Cardiac septum (tissue), 1 donor: ENCODE measurements at regions not wholly inside any gene's neighbourhood (a gene's known extent, or its start where the extent isn't known, plus 50 kb on each side); places are given as distances from the start of the nearest gene placed in this dataset.

Experiments
- DNase-seq: peaks from one replicate; pipeline ENCODE4 v3.0.0-alpha.2; 2020; ENCODE audit warnings: low spot score
- intact Hi-C: fragments of 100-400 bp; cut with DNase I; formaldehyde crosslinking; loops from one replicate; pipeline ENCODE4 v1.14.0; 2022
- donor health status: DM: no; HTN: no; CAD: no.

- no peak for DNase-seq
- intact Hi-C loops: no loop called here
Observed at GRCh38 chr3:70899816-70900215, 587.4 kb upstream of the MDFIC2 start.

DNA sequence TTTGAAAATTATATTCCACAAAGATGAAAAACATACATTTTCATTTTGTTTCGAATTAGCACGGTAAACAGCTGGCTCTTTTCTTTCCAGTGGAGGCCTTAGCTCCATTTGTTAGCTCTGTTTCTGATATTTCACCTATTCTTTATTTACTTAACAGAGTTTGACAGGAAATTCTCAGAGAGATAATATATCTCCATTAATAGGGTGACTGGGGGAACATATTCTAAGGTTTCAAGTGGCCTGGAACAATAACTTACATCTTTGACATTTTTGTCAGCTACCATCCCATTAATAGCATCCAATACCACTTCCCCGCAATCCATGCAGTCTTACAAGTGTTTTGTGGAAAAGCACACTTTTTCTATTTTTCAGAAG, 577.6 kb upstream of the MDFIC2 start:
- intact Hi-C loops: no loop called here

DNA sequence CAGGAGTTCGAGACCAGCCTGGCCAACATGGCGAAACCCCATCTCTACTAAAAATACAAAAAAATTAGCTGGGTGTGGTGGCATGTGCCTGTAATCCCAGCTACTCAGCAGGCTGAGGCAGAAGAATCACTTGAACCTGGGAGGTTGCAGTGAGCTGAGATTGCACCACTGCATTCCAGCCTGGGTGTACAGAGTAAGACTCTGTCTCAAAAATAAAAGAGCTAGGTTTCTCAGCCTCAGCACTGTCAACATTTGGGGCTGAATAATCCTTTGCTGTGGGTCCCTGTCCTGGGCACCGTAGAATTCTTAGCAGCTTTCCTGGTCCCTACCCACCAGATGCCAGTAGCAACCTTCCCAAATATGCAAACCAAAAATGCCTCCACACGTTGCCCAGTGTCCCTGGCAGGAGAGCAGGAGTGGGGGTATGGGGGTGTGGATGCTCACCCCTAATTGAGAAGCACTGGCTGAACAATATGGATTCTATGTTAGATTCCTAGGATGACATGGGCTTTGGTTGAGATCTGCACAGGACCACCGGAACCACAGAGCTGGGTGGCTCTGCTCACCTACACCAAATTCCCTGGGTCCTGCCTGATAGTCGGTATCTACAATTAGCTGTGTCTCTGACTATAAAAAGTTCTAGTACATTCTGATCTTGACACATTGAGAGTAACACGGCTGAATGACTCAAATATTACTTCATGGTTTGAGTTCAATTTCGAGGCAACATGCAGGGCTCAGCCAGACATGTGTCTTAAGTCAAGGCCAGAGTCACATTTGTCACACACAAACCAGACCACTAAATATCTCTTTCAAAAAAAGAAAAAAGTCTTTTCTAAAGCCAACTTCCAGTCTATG, 577.0 kb upstream of the MDFIC2 start:
- no peak for DNase-seq
- intact Hi-C loops: no loop called here

More for the DNA sequence above, 577.6 kb upstream of the MDFIC2 start:
- DNase-seq: no peak

DNA sequence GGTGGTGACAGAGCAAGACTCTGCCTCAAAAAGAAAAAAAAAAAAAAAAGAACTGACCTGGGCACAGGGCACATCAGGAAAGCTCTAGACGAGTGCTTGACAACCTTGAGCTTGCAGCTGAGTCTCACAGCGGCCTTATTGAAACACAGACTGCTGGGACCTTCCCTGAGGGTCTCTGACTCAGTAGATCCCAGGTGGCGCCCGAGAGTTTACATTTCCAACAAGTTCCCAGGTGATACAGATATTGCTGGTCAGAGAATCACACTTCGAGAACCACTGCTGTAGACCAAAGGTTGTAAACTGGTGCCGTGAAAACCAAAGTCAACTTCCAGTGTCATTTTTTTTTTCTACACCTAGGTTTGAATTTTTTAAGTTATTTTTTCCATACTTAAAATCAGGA, 573.2 kb upstream of the MDFIC2 start:
- no peak for DNase-seq
- intact Hi-C loops: no loop called here

DNA sequence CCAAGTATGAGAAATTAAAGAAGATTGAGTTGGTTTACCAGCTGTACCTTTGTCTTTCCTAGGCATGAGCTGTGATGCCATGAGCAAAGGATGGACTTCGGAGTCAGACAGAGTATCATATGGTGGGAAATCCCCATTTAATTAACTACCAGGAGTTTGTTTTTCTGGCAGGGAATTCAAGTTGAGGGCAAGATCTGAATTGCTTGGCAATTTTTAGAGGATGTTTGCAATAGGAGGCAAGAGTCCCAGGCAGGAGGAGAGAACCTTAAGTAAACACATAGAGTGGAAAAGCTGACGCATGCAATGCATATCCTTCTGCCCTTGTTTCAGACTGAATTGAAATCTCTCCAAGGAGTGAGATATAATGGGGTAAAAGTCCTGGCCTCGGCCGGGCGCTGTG, 569.7 kb upstream of the MDFIC2 start:
- intact Hi-C loops: no loop called here
- DNase-seq: no peak

DNA sequence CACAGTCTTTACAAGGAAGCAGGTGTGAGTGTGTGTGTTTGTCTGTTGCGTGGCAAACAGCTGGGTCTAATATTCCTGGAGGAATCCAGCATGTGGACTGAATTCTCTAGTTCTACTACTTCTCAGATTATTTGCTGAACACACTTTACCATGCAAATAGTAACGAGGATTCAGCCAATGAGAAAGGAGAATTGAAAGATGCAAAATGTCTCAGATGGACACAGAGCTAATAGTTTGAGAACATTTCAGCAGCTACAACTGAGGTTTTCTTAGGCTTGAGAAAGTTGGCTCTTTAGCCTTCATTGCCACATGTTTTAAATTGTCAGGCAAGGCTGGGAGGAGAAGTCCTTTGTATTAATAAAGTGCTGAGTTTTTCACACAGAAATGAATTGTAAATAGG, 568.0 kb upstream of the MDFIC2 start:
- intact Hi-C loops: no loop called here
- DNase-seq: no peak

GRCh38 chr3:70876154-70876553, 563.7 kb upstream of the MDFIC2 start:
- intact Hi-C loops: no loop called here

GRCh38 chr3:70874196-70874595, 561.8 kb upstream of the MDFIC2 start:
- no peak for DNase-seq
- intact Hi-C loops: no loop called here

More at GRCh38 chr3:70876154-70876553, 563.7 kb upstream of the MDFIC2 start:
- no peak for DNase-seq

DNA sequence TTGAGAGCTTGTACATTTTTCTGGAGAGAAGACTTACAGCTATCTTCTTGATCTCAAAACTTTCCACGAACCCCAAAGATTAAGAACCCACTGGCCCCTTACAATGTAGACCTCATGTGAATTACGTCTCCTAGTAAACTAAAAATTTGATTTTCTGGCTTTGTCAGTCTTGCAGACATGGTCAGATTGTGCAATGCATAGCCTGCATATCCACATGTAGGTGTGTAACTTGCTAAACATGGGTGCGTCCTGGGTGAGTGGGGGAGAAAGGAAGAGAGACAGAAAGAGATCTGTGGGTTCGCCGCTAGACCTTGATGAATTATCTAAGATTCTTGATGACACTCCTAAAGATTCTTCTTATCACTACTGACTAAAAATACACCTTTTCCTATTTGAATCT, 561.2 kb upstream of the MDFIC2 start:
- no peak for DNase-seq
- intact Hi-C loops: no loop called here

DNA sequence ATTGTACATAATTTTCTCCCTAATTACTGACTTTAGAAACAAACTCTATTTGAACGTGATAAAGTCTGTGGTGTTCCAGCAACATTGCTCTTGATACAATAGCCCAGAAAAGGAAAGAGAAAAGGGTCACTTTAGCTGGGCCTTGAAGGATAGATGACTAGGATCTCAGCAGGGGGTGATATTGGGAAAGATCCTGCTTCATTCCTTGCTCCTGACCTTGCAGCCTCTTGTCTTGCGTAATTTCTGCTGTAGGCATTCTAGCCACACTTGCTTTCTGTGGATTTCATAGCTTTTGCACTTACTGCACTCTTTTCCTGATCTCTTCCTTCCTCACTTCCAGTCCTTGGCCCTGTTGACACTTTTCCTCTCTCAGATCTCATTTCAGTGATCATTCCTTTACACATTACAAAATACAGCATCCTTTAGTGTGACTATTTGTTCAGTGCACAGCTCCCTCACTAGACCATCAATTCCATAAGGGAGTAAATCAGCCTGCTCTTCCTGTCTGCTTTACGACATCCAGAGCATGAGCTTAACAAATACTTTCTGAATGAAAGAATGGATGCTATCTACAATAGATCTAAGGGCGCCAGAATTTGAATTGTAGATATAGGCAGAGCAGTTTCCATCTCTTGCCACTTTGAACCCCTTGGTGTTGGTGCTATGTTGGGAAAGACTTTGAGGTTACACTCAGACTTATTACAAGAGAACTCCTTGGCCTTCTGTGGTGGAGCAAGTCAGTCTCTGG, 559.6 kb upstream of the MDFIC2 start:
- intact Hi-C loops: no loop called here
- no peak for DNase-seq

GRCh38 chr3:70870576-70870975, 558.1 kb upstream of the MDFIC2 start:
- intact Hi-C loops: no loop called here
- DNase-seq: no peak

- intact Hi-C loops: no loop called here
- DNase-seq: no peak
Observed at GRCh38 chr3:70868561-70868960, 556.1 kb upstream of the MDFIC2 start.

DNA sequence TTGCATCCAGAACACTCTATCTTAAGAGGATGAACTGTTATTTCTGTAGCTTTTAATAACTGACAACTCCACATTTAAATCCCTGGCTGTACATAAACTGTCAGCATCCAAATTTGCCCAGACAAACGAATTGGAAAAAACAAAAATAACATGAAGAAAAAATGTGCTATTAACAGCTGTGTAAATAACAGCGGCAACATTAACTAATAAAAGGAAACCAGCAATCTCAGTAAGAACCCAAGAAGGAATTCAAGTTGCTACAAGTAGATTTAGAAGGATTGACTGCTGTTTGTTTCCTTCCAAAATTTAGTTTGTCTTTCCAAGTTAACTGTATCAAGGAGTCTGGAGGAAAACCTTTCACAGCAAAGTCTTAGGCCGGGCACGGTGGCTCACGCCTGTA, 550.6 kb upstream of the MDFIC2 start:
- intact Hi-C loops: loop anchor here (5.0 kb wide), 1 partner anchor 119 kb away; no protein-coding TSS in a partner anchor
- no peak for DNase-seq

GRCh38 chr3:70861855-70862254, 549.4 kb upstream of the MDFIC2 start:
- DNase-seq: no peak
- intact Hi-C loops: loop anchor here (5.0 kb wide), 1 partner anchor 120 kb away; no protein-coding TSS in a partner anchor

DNA sequence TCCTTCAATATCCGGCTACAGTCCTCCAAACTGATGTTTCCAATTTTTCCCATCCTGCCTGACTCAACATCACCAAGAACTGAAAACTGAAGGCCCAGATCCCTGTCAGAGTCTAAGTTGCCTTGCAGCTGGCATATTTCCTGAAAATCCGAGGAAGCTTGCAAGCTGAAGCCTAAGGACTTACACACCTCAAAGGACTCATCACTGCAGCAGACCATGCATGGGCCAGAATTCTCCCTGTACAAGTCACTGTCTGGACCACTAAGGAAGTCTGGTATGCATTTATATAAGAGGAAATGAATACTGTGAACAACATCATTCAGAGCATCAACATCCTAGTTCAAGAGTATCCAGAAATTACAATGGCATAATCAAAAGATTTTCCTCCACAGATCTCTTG, 548.8 kb upstream of the MDFIC2 start:
- DNase-seq: no peak
- intact Hi-C loops: loop anchor here (5.0 kb wide), 1 partner anchor 121 kb away; no protein-coding TSS in a partner anchor

- intact Hi-C loops: no loop called here
- no peak for DNase-seq
Observed at GRCh38 chr3:70857916-70858315, 545.5 kb upstream of the MDFIC2 start.

- DNase-seq: no peak
Observed at GRCh38 chr3:70856414-70857162, 544.1 kb upstream of the MDFIC2 start.

DNA sequence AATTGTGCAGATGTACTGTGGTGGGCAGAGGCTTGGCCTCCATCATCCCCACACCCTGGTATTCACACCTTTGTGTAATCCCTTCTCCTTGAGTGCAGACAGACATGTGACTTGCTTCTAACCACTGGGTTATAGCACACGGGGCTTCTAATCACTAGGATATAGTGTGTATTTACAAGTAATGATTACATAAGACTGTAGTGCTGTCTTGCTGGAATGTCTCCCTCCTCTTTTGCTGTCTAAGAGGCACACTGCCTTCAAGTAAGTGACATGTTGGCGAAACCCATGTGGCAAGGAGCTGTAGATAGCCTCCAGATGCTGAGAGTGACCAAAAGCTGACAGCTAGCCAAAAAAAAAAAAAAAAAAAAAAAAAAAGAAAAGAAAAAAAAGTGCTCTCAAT, 542.7 kb upstream of the MDFIC2 start:
- intact Hi-C loops: no loop called here

More at GRCh38 chr3:70856414-70857162, 544.1 kb upstream of the MDFIC2 start:
- intact Hi-C loops: no loop called here

DNA sequence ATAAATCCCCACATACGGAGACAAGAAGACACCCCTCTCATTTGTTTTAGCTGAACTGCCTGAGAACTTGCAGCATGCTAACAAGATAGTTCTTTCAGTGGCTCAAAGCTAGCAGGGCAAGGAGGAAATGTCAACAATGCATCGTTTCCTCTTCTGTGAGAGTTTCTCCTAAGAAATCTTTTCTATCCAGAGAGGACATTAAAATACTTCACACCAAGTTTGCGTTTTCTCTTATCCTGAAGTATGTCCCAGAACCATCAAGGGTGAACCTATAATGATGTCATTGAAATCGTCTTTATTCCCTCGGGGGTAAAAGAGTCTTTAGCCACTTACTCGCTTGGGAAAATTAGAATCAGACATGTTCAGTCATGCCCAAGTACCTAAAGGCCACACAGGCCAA, 541.7 kb upstream of the MDFIC2 start:
- no peak for DNase-seq
- intact Hi-C loops: no loop called here

More for the DNA sequence above, 542.7 kb upstream of the MDFIC2 start:
- no peak for DNase-seq
